ENCODE measurements at regions not wholly inside any gene's neighbourhood (a gene's known extent, or its start where the extent isn't known, plus 50 kb on each side); places are given as distances from the start of the nearest gene placed in this dataset.

DNA sequence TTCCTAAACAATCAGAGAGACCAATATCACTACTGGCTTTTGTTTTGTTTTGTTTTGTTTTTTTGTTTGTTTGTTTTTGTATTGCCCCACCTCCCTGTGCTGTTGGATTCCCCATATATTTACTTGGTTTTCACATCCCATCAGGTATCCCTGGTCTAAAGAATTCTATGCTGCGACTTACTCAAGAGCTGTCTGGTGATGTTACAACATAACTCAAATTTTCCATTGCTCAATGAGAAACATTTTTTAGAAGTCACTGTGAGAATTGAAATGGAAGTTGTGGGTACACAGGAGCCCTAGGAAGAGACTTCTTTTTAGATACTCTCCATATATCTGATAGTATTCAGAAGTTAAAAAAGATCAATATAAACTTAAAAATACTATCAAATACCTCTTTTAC lies 181.4 kb downstream of the KLF5 start:
- in situ Hi-C loops (cut with MboI; ENCODE audit: low pct_unique_long_range_greater_than_20kb, low sequenced_read_pairs, unreplicated experiment), result no loop called here
- no peak for DNase-seq (ENCODE audit: low spot score)
- TF ChIP-seq, protein P1, sequence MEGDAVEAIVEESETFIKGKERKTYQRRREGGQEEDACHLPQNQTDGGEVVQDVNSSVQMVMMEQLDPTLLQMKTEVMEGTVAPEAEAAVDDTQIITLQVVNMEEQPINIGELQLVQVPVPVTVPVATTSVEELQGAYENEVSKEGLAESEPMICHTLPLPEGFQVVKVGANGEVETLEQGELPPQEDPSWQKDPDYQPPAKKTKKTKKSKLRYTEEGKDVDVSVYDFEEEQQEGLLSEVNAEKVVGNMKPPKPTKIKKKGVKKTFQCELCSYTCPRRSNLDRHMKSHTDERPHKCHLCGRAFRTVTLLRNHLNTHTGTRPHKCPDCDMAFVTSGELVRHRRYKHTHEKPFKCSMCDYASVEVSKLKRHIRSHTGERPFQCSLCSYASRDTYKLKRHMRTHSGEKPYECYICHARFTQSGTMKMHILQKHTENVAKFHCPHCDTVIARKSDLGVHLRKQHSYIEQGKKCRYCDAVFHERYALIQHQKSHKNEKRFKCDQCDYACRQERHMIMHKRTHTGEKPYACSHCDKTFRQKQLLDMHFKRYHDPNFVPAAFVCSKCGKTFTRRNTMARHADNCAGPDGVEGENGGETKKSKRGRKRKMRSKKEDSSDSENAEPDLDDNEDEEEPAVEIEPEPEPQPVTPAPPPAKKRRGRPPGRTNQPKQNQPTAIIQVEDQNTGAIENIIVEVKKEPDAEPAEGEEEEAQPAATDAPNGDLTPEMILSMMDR (IDR thresholded peaks at IDR 0.05; ENCODE audit: extremely low read depth, insufficient read depth, missing control alignments), result no peak

DNA sequence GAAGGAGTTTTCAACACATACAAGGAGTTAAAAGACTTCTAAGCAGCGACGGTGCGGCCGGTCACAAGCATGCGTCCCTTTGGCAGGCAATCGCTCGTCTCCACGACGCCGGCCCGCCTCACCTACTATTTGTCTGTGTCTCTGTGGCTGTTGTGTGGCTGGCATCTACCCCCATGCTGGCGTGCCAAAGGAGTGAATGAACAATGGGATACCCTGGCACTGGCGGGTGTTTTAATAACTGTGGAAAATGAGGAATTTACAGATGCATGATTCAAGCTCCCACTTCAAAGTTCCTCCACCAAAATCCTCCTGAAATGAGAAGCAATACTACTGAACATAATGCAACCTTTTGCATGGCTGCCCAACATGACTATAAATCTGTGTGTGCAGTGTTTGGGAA lies 176.6 kb downstream of the KLF5 start:
- no peak for DNase-seq (ENCODE audit: low spot score)
- in situ Hi-C loops (cut with MboI; ENCODE audit: low pct_unique_long_range_greater_than_20kb, low sequenced_read_pairs, unreplicated experiment), result no loop called here
- TF ChIP-seq, protein P1 (IDR thresholded peaks at IDR 0.05; ENCODE audit: extremely low read depth, insufficient read depth, missing control alignments), result no peak

DNA sequence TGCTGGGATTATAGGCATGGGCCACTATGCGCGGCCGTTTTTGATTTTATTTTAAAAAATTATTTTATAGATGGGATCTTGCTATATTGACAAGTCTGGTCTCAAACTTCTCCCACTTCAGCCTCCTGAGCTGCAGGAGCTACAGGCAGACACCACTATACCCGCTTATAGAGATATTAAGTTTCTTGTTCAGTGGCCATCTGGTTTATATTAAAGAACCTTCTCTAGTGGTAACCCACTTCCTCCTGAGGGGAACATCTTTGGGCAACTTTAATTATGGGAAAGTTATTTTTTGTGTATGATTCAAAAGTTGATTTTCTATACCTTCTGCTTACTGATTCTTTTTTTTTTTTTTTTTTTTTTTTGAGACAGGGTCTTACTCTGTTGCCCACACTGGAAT lies 172.7 kb downstream of the KLF5 start:
- in situ Hi-C loops (cut with MboI; ENCODE audit: low pct_unique_long_range_greater_than_20kb, low sequenced_read_pairs, unreplicated experiment), result no loop called here
- TF ChIP-seq, protein P1 (IDR thresholded peaks at IDR 0.05; ENCODE audit: extremely low read depth, insufficient read depth, missing control alignments), result no peak
- no peak for DNase-seq (ENCODE audit: low spot score)

DNA sequence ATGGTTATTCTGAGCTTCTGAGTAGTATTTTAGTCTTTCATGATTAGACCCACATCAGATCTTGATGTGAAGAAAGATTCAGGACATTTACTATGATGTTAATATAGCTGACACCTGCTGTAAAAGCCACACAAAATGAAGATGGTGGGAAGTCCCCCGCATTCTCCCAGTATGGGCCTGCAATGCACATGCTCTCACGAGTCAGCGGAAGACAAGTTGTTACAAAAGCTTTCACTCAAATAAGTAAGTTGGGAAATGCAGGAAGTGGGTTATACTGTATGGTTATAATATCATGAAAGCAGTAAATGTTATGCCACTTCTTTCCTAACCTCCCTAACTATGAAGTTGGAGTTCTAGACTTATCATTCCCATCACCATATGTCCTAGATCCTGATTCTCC lies 171.9 kb downstream of the KLF5 start:
- no peak for DNase-seq (ENCODE audit: low spot score)
- in situ Hi-C loops (cut with MboI; ENCODE audit: low pct_unique_long_range_greater_than_20kb, low sequenced_read_pairs, unreplicated experiment), result no loop called here
- TF ChIP-seq, protein P1 (IDR thresholded peaks at IDR 0.05; ENCODE audit: extremely low read depth, insufficient read depth, missing control alignments), result no peak

DNA sequence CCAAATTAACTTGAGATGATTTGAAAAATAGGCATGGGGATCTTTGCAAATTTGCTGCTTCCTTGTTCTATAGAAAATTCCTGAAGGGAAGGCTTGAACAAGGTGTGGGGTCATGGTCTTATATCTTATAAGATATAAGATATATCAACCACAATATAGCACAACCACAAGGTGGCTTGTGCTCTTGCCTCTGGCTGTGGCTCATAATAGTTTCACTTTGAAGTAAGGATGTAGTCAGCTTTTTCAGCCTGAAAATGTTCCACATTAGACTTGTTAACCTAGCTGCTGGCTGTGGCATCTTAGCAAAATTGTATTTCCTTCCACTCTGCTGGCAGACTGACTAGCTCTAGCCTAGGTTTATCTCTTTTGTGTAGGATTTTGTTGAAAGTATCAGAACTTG lies 169.7 kb downstream of the KLF5 start:
- in situ Hi-C loops (cut with MboI; ENCODE audit: low pct_unique_long_range_greater_than_20kb, low sequenced_read_pairs, unreplicated experiment), result no loop called here
- TF ChIP-seq, protein P1 (IDR thresholded peaks at IDR 0.05; ENCODE audit: extremely low read depth, insufficient read depth, missing control alignments), result no peak
- DNase-seq (ENCODE audit: low spot score), result no peak

DNA sequence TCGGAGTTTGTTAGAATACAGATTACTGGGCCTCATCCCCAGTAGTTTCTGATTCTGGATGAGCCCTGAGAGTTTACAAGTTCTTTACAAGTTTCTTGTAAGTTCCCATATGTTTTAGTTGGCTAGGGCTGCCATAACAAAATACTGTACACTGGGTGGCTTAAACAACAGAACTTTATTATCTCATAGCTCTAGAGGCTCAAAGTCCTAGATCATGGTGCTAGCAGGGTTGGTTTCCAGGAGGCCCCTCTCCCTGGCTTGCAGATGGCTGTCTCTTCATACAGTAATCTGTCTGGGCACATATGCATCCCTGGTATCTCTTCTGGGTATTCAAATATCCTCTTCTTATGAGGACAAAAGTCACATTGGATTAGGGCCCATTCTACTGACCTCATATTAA lies 167.2 kb downstream of the KLF5 start:
- no peak for DNase-seq (ENCODE audit: low spot score)
- TF ChIP-seq, protein P1 (IDR thresholded peaks at IDR 0.05; ENCODE audit: extremely low read depth, insufficient read depth, missing control alignments), result no peak
- in situ Hi-C loops (cut with MboI; ENCODE audit: low pct_unique_long_range_greater_than_20kb, low sequenced_read_pairs, unreplicated experiment), result no loop called here

DNA sequence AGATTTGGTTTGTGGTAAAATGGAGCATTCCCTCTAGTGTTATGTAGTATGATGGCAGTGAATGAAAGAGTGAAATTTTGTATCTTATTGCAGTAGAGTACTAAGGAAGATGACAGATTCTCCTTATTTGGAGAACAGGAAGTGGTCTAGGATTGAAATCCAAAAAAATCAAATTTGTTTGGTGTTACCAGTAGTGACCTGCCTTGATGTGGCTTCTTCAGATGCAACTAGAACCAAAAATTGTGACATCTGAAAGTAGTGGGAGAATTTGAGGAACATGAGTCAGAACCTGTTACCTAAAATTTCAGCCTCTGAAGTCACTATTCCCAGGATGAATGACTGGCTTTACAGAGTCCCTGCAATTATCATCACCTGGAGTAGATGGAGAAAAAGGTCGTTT lies 165.9 kb downstream of the KLF5 start:
- no peak for DNase-seq (ENCODE audit: low spot score)
- TF ChIP-seq, protein P1 (IDR thresholded peaks at IDR 0.05; ENCODE audit: extremely low read depth, insufficient read depth, missing control alignments), result no peak
- in situ Hi-C loops (cut with MboI; ENCODE audit: low pct_unique_long_range_greater_than_20kb, low sequenced_read_pairs, unreplicated experiment), result no loop called here
